ENCODE measurements at regions not wholly inside any gene's neighbourhood (a gene's known extent, or its start where the extent isn't known, plus 50 kb on each side); places are given as distances from the start of the nearest gene placed in this dataset.

- H3K27ac Mint-ChIP-seq, result peak overlapping the region in 1 of 7 donors; percentile 35
Observed at GRCh38 chr6:129776542-129777330, 66.8 kb upstream of the ARHGAP18 start.

More at GRCh38 chr6:129776542-129777330, 66.8 kb upstream of the ARHGAP18 start:
- Histone ChIP-seq H2AFZ (ENCODE audit: insufficient read depth, low read depth, low read length, poor library complexity, severe bottlenecking) (no peak overlapping the region), H3K27me3 (ENCODE audit: control insufficient read depth in 2 of 2, insufficient read depth in 2 of 2, low read length in 2 of 2) (no peaks in the 10 kb centered on the region), H3K4me3 (replicated peaks in 1 of 3; ENCODE audit: low read depth in 2 of 3, low read length in 3 of 3) (no peak overlapping the region), H3K79me2 (ENCODE audit: insufficient read depth, low read length) (no peaks in the 10 kb centered on the region), H3K9ac (ENCODE audit: insufficient read depth, low read length, poor library complexity, severe bottlenecking) (no peak overlapping the region), H3K4me2 (replicated peaks; ENCODE audit: extremely low read depth, low read length, poor library complexity, severe bottlenecking) (no peak overlapping the region), H3K36me3 (replicated peaks in 1 of 2; ENCODE audit: control insufficient read depth in 1 of 2, insufficient read depth in 2 of 2, low read length in 2 of 2) (no peaks in the 10 kb centered on the region), H3K27ac (ENCODE audit: low read depth in 1 of 2, low read length in 2 of 2) (no peak overlapping the region), H3K9me3 (replicated peaks in 1 of 2; ENCODE audit: control insufficient read depth in 1 of 2, insufficient read depth in 1 of 2, low read length in 2 of 2) (no peaks in the 10 kb centered on the region), H3K4me1 (ENCODE audit: control insufficient read depth in 1 of 2, insufficient read depth in 2 of 2, low read length in 2 of 2) (no peaks in the 10 kb centered on the region), H4K20me1 (ENCODE audit: insufficient read depth, low read length) (no peaks in the 10 kb centered on the region)
- H3K27me3 Mint-ChIP-seq (ENCODE audit: low read depth in 3 of 3), result peaks cover 0 to 4% (median 2%) of the 10 kb centered on the region in 3 donors
- peaks cover 2% of the 10 kb centered on the region for H3K4me1 Mint-ChIP-seq
- WGBS (ENCODE audit: insufficient coverage), result 100% methylated on average over 1 of the region's 3 CpGs
- intact Hi-C loops (cut with micrococcal nuclease), result loop anchor here in 1 of 2 donors (10.0 kb wide), 1 partner anchor 248 kb away; no protein-coding TSS in a partner anchor
- H3K9me3 Mint-ChIP-seq, result peaks cover 0 to 6% (median 2%) of the 10 kb centered on the region in 7 donors
- no peaks in the 10 kb centered on the region for H3K36me3 Mint-ChIP-seq
- no peak for TF ChIP-seq CTCF (IDR thresholded peaks at IDR 0.05)
- no peak for DNase-seq
- no peak overlapping the region for H3K4me3 Mint-ChIP-seq

Measured in CD14-positive monocyte (primary cell).